T-helper 1 cell treated with Interleukin-12 subunit alpha and Interleukin-12 subunit beta and Interleukin-4 antibody, amounts not matched to agents 30 ng/mL and 1 ng/mL, for 36 hours (primary cell): ENCODE measurements at regions not wholly inside any gene's neighbourhood (a gene's known extent, or its start where the extent isn't known, plus 50 kb on each side); places are given as distances from the start of the nearest gene placed in this dataset.

Source experiments
- intact Hi-C: fragments of 100-400 bp; cut with micrococcal nuclease; formaldehyde crosslinking; loops from one replicate; pipeline ENCODE4 v1.15.1; 2024

GRCh38 chr9:126219648-126220063 lies 107.0 kb upstream of the MVB12B start:
- intact Hi-C loops, result no loop called here

DNA sequence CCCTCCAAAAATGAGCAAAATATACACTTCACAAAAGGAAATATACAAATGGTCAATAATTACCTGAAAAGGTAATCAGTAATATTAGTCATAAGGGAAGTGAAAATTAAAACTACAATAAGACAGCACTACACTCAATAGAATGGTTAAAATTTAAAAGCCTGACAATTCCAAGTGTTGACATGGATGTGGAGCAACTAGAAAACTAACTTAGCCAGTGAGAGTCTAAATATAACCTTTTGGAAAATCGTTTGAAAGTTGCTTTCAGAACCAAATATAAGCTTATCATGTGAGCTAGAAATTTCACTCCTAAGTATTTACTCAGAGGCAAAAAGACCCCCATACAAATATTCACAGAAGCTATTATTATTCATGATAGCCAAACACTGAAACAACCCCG lies 105.1 kb upstream of the MVB12B start:
- intact Hi-C loops, result no loop called here

DNA sequence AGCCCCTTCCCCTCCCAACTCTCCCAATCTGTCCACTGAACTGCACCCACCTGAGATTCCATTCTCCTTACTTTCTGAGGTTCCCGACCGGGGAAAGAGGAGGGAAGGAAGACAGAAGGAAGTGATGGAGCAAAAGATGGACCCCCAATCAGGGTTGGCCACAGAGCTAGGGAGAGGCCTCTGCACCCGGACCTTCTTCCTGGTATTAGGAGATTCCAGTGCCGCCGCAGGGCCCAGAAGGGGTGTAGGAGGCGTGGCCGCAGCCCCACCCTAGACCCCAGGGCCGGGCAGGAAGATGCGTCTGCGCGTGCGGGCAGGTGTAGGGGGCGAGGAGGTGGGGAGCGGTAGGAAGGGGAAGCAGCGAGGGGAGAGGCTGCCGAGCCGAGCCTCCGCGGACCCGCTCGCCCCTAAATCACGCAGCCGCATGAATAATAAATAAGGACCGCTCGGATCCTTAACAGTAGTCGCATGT lies 104.2 kb upstream of the MVB12B start:
- intact Hi-C loops, result no loop called here

DNA sequence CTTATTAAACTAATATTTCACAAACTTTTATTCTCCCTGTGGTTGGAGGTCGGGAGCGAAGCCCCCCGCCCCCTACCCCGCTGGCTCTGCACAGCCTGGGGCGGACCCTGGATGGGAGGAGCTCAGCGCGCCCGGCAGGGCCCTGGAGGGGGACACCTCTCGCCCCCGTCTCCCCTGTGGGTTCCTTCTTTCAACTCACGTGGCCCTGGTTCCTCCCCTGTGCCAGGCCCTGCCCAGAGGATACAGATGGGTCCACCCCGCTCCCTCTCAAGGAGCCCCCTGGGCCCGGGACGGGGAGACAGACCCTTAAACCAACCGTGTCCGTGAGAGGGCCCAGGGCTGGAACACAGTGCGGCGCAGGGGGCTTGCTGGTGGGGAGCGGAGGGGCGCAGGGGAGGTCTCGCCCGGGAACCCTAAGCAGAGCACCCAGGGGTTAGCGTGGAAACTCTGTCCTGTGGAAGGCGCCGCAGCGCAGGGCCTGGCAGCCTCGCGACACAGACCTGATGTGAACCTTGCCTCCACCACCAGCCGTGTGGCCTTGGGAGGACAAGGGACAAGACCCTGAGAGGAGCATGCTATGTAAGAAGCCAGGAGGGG lies 103.7 kb upstream of the MVB12B start:
- intact Hi-C loops, result no loop called here

- intact Hi-C loops, result no loop called here
Measured at GRCh38 chr9:126223798-126224531, 102.7 kb upstream of the MVB12B start.

GRCh38 chr9:126225611-126226609 lies 100.7 kb upstream of the MVB12B start:
- intact Hi-C loops, result no loop called here

DNA sequence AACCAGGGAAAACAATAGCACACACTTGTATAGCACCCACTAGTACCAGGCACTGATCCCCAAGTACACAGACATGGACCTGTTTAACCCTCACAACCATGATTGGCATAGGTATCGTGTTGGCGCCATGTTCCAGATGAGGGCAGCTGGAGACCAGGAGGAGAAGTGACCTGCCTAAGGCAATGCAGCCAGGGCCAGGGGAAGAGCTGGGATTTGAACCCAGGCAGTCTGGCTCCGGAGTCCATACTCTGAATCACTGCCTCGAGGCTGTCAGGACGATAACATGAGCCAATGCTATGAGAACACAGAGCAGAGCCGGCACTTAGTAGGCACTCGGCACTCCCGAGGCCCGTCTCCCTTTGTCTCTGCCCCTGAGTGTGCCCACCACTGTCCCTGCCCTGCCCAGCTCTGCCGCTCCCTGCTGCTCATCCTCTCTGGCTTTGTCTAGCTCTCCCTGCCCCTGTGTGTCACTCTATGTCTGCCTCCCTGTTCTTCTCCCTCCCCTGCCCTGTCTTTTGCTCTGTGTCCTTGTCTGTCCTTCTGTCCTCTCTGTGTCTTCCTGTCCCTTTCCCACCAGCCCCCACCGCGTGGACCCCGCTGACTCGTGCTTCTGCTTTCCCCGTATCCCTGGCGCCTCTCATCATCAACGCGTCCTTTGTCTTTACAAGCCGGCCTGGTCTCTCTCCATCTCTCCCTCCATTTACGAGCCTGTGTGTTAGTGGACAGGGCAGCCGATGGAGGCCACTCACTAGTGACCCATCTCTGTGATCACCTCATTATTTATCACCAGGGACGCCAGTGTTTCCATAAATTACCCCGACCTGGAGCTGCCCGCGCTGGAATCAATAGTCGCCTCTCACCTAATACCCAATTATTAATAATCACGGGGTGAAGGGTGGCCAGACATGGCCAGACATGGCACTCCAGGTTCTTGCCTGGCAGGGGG lies 99.4 kb upstream of the MVB12B start:
- intact Hi-C loops, result no loop called here

DNA sequence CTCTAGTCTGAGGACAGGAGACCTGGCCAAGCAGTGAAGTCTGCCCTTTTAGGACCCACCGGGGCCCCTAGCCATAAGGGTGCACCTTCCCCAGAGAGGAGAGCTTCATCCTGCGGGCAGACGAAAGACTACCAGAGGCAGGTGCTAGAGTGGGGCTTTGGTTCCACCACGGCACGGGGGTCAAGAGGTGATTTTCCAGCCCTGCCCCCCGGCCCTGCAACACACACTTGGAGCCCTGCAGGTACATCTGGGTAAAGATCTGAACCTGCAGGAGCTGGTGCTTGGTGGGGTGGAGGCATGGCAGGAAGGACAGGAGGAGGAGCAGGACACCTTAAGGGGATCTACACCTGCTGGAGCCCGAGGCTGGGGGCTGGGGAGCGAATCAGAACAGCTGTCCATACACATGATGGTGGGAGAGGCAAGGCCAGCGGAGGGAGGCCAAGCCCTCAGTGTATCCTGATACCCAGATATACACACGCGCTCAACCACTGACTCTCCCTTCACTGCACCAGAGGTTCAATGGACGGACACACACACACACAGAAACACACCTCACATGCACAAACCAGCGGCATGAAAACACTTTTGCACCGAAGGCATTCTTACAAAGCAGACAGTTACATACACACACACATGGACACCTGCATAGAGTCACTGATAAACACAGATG lies 98.4 kb upstream of the MVB12B start:
- intact Hi-C loops, result no loop called here

DNA sequence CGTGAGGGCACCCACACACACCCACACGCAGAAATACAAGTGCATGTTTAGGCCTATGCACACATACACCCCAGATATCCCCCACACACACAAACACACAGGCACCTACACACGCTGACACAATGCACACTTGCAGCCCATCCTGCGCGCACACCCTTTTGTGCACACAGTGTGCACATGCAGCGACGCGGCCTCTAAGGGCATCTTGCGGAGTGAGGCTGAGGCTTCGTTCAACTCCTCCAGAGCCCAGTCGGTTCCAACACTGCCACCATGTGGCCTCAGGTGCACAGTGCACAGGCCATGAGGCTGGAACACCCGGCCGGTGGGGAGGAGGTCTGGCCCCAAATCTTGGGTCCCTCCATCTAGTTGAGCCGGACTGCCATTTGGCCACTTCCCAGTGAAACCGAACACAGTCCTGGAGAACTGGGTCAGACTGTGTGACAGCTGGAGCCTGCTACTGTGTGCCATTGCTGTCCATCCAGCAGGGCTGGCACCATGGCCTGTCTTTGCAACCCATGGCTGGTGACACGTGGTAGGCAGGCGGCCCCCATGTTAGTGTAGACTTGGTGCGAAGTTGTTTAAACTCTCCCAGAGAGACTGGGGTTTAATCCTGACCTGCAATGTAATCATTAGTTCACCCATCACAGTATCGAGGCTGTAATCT lies 97.7 kb upstream of the MVB12B start:
- intact Hi-C loops, result loop anchor here (1.0 kb wide), 4 partner anchors 169 to 821 kb away; no protein-coding TSS in a partner anchor

DNA sequence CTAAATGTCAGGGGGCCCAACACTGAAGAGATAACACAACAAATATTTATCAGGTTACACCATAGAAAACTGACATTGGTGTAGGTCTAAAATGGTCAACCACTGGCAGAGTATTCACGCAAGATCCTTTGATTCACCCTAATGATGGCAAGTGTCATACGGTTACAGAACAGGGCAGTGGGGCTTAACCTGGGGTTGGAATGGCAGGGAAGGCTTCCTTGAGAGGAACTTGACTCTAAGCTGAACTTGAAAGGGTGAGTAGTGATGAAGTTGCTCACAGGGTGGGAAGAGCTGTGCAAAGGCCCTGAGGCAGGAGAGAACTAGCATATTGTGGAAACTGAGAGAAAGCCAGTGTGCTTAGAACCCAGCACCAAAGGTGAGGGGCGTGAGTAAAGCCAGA lies 97.1 kb upstream of the MVB12B start:
- intact Hi-C loops, result loop anchor here (1.0 kb wide), 4 partner anchors 169 to 821 kb away; no protein-coding TSS in a partner anchor

DNA sequence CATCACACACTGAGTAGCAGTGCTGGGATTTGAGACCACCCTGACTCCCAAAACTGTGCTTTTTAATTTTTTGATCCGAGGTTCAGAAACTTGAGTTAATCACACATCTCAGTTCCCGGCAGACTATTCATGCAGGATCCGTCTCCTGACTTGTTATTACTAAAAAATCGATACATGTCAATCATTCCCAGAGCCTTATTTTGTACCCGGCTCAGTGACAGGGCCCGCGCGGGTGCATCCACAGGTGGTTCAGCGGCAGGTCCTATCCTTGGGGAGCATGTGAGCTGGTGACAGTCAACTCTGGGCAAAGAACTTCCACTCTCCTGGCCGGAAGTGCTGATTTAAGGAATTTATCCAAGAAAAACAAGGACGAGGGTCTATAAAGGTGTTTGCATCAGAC lies 95.9 kb upstream of the MVB12B start:
- intact Hi-C loops, result no loop called here

- intact Hi-C loops, result no loop called here
Measured at GRCh38 chr9:126232461-126232860, 94.2 kb upstream of the MVB12B start.

DNA sequence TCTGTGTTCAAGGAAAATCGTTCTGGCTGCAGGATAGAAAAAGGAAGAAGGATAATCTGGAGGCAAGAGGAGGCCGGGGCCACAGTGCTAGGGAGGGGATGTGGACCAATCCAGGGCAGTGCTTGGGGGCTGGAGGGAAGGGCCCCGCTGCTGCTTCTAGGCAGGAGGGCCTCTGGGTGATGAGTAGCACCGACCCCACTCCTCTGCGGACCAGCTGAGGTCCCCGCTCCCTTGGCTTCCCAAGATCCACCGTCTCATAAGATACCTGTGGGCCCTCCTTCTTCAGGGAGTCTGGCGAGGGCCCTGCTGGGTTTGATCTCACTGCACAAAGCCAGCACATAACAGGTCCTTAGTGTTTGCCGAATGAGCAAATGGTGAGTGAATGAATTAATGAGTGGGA lies 93.5 kb upstream of the MVB12B start:
- intact Hi-C loops, result no loop called here

- intact Hi-C loops, result no loop called here
Measured at GRCh38 chr9:126233913-126234525, 92.6 kb upstream of the MVB12B start.

- intact Hi-C loops, result no loop called here
Measured at GRCh38 chr9:126234681-126235335, 91.8 kb upstream of the MVB12B start.

- intact Hi-C loops, result no loop called here
Measured at GRCh38 chr9:126235336-126236243, 91.0 kb upstream of the MVB12B start.

- intact Hi-C loops, result no loop called here
Measured at GRCh38 chr9:126236273-126236672, 90.4 kb upstream of the MVB12B start.
